SK-N-SH treated with all-trans-retinoic acid at 6 μM for 48 hours (cell line): ENCODE measurements at regions not wholly inside any gene's neighbourhood (a gene's known extent, or its start where the extent isn't known, plus 50 kb on each side); places are given as distances from the start of the nearest gene placed in this dataset.

Experiments used
- ARNTL ChIP-seq: fragments of 450-650 bp; formaldehyde crosslinking; IDR thresholded peaks from 2 replicates; pipeline ENCODE4 v1.5.0; 2020; ENCODE audit warnings: low read depth, mild to moderate bottlenecking, moderate library complexity, borderline replicate concordance
- CREB5 ChIP-seq: fragments of 250-450 bp; sonication (Bioruptor Pico); IDR thresholded peaks from 2 replicates; pipeline ENCODE4 v1.5.1; 2020; ENCODE audit warnings: low read depth, mild to moderate bottlenecking, moderate library complexity
- PATZ1 ChIP-seq: fragments of 250-450 bp; sonication (Bioruptor Pico); IDR thresholded peaks from 2 replicates; pipeline ENCODE4 v1.8.0; 2020; ENCODE audit warnings: mild to moderate bottlenecking, moderate library complexity, borderline replicate concordance
- SNAI2 ChIP-seq: fragments of 250-450 bp; sonication (Bioruptor Pico); IDR thresholded peaks from 2 replicates; pipeline ENCODE4 v1.5.0; 2020; ENCODE audit warnings: mild to moderate bottlenecking, moderate library complexity
- TCF4 ChIP-seq: fragments of 250-450 bp; sonication (Bioruptor Pico); IDR thresholded peaks from 2 replicates; pipeline ENCODE4 v1.8.0; 2021; ENCODE audit warnings: mild to moderate bottlenecking, moderate library complexity, borderline replicate concordance
- TOX ChIP-seq: fragments of 250-450 bp; sonication (Bioruptor Pico); IDR thresholded peaks from 2 replicates; pipeline ENCODE4 v1.8.0; 2021; ENCODE audit warnings: mild to moderate bottlenecking, moderate library complexity, borderline replicate concordance
- TSHZ2 ChIP-seq: fragments of 250-450 bp; sonication (Bioruptor Pico); IDR thresholded peaks from 2 replicates; pipeline ENCODE4 v1.5.0; 2020; ENCODE audit warnings: mild to moderate bottlenecking, moderate library complexity
- ZFP3 ChIP-seq: fragments of 250-450 bp; sonication (Bioruptor Pico); IDR thresholded peaks from 2 replicates; pipeline ENCODE4 v1.5.0; 2020; ENCODE audit warnings: mild to moderate bottlenecking, moderate library complexity
- ZFP30 ChIP-seq: fragments of 450-650 bp; formaldehyde crosslinking; IDR thresholded peaks from 2 replicates; pipeline ENCODE4 v1.5.0; 2022; ENCODE audit warnings: mild to moderate bottlenecking, moderate library complexity
- ZNF565 ChIP-seq: fragments of 450-650 bp; formaldehyde crosslinking; conservative IDR thresholded peaks from 2 replicates; pipeline ENCODE4 v1.5.0; 2020; ENCODE audit warnings: low read depth, mild to moderate bottlenecking, moderate library complexity
- ZNF70 ChIP-seq: fragments of 450-650 bp; formaldehyde crosslinking; IDR thresholded peaks from 2 replicates; pipeline ENCODE4 v1.5.0; 2020; ENCODE audit warnings: mild to moderate bottlenecking, moderate library complexity
- ZNF8 ChIP-seq: fragments of 450-650 bp; formaldehyde crosslinking; IDR thresholded peaks from 2 replicates; pipeline ENCODE4 v1.5.0; 2020; ENCODE audit warnings: mild to moderate bottlenecking, moderate library complexity

GRCh38 chr1:192476802-192477298, 98.7 kb upstream of the RGS1 start:
- TF ChIP-seq ZNF70 (CRISPR knock-in tag), result no peak
- TF ChIP-seq SNAI2 (CRISPR knock-in tag), result no peak
- TF ChIP-seq ARNTL (CRISPR knock-in tag), result no peak
- TF ChIP-seq CREB5, result no peak
- no peak for TF ChIP-seq ZNF565 (CRISPR knock-in tag)
- no peak for TF ChIP-seq ZNF8 (CRISPR knock-in tag)
- no peak for TF ChIP-seq PATZ1 (CRISPR knock-in tag)
- TF ChIP-seq TSHZ2 (CRISPR knock-in tag), result no peak
- no peak for TF ChIP-seq ZFP3 (CRISPR knock-in tag)
- TF ChIP-seq TOX (CRISPR knock-in tag), result no peak
- TF ChIP-seq TCF4 (CRISPR knock-in tag), result no peak
- no peak for TF ChIP-seq ZFP30 (CRISPR knock-in tag)
